ENCODE measurements at regions not wholly inside any gene's neighbourhood (a gene's known extent, or its start where the extent isn't known, plus 50 kb on each side); places are given as distances from the start of the nearest gene placed in this dataset. TPM values are rescaled to one million over a fixed set of nuclear protein-coding genes. Genes with fewer than 3 reads are reported as not detected.

Small RNA genes in the stretch of these regions (microRNA-seq; reads per million reads assigned to microRNA genes)
- gene MIR7158: not detected
- gene MIR7515: not detected

Small RNA genes in the stretch of these regions (small RNA-seq; reads per million reads assigned to genes)
- gene MIR7158 (ENCODE audit: insufficient read depth in 2 of 3, insufficient read length in 3 of 3, low read depth in 2 of 3, low replicate concordance in 1 of 3): 0 reads per million in 3 experiments

Measured in HepG2 (cell line).